Gastroesophageal sphincter (tissue), 4 donors: ENCODE measurements at regions not wholly inside any gene's neighbourhood (a gene's known extent, or its start where the extent isn't known, plus 50 kb on each side); places are given as distances from the start of the nearest gene placed in this dataset.

Source experiments
- ATAC-seq: fragments of 150-250 bp; one replicate; pipeline ENCODE4 v1.9.1; 2016; ENCODE audit warnings: mild to moderate bottlenecking, moderate library complexity
- H3K27ac ChIP-seq, 4 donors: fragments of 200-600 bp; sonication (generic) in 3 of 4; 1 replicate in 3 of 4; 2 replicates in 1 of 4; pipeline ENCODE4 v1.5.1; 2016 to 2019
- H3K27me3 ChIP-seq: fragments of 200-600 bp; sonication (generic); one replicate; pipeline ENCODE4 v1.5.1; 2019
- H3K36me3 ChIP-seq, 2 donors: fragments of 200-600 bp; sonication (generic); one replicate each; pipeline ENCODE4 v1.5.1; 2019; ENCODE audit warnings: control low read depth in 1 of 2
- H3K4me1 ChIP-seq, 3 donors: fragments of 200-600 bp; sonication (generic); 1 replicate in 2 of 3; 2 replicates in 1 of 3; pipeline ENCODE4 v1.5.1; 2016 to 2019; ENCODE audit warnings: control low read depth in 2 of 3
- H3K4me3 ChIP-seq, 2 donors: fragments of 200-600 bp; sonication (generic); one replicate each; pipeline ENCODE4 v1.5.1; 2019; ENCODE audit warnings: mild to moderate bottlenecking in 1 of 2, moderate library complexity in 1 of 2
- H3K9me3 ChIP-seq, 3 donors: fragments of 200-600 bp; sonication (generic); one replicate each; pipeline ENCODE4 v1.5.1; 2017 to 2019; ENCODE audit warnings: control low read depth in 2 of 3
- EP300 ChIP-seq: sonication (generic); formaldehyde crosslinking; IDR thresholded peaks from one replicate; pipeline ENCODE4 v1.6.1; 2017; ENCODE audit warnings: antibody characterized with exemption, mild to moderate bottlenecking
- POLR2A ChIP-seq, 2 donors: fragments of 450-650 bp; IDR thresholded peaks; one replicate each; pipeline ENCODE4 v1.6.1; 2017; ENCODE audit warnings: antibody characterized with exemption in 2 of 2, mild to moderate bottlenecking in 2 of 2, moderate library complexity in 1 of 2
- POLR2AphosphoS5 ChIP-seq: sonication (generic); formaldehyde crosslinking; IDR thresholded peaks from one replicate; pipeline ENCODE4 v1.6.1; 2017; ENCODE audit warnings: antibody characterized with exemption
- WGBS, 2 donors: methylation state at CpG; one replicate each; pipeline ENCODE4 v1.1.5; 2018; ENCODE audit warnings: low coverage in 1 of 2; 5-methylcytosine and 5-hydroxymethylcytosine counted together
- TF ChIP-seq, protein P1 (sequence below), 4 experiments: fragments of 200-600 bp in 2 of 4; fragments of 450-650 bp in 2 of 4; sonication (generic) in 1 of 4; IDR thresholded peaks; one replicate each; pipeline ENCODE4 v1.5.1; 2017 to 2019; ENCODE audit warnings: antibody characterized with exemption in 4 of 4, mild to moderate bottlenecking in 2 of 4, moderate library complexity in 2 of 4

DNA sequence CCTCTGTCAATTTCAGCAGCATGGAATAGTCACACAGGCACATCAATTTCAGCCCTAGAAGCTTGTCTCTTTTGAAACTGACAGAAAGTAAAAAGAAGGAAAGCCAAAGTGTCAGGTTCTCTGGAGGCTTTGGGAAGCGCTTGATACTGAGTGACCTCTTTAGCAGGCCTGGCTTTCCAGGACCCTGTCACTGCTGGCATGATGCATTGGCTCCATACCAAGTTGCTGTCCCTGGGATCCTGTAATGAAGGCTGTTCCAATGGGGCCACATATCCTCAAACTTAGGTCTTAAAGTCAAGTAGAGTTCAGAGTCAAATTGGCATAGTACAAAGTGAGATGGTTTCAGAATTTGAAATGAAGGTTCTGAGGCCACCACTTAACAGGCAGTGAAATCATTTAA lies 640.9 kb downstream of the SQOR start:
- Histone ChIP-seq H3K4me3 (no peak overlapping the region), H3K27ac (no peak overlapping the region), H3K9me3 (no peaks in the 10 kb centered on the region), H3K27me3 (no peaks in the 10 kb centered on the region), H3K36me3 (no peaks in the 10 kb centered on the region), H3K4me1 (no peaks in the 10 kb centered on the region)
- TF ChIP-seq, protein P1, sequence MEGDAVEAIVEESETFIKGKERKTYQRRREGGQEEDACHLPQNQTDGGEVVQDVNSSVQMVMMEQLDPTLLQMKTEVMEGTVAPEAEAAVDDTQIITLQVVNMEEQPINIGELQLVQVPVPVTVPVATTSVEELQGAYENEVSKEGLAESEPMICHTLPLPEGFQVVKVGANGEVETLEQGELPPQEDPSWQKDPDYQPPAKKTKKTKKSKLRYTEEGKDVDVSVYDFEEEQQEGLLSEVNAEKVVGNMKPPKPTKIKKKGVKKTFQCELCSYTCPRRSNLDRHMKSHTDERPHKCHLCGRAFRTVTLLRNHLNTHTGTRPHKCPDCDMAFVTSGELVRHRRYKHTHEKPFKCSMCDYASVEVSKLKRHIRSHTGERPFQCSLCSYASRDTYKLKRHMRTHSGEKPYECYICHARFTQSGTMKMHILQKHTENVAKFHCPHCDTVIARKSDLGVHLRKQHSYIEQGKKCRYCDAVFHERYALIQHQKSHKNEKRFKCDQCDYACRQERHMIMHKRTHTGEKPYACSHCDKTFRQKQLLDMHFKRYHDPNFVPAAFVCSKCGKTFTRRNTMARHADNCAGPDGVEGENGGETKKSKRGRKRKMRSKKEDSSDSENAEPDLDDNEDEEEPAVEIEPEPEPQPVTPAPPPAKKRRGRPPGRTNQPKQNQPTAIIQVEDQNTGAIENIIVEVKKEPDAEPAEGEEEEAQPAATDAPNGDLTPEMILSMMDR (IDR thresholded peaks at IDR 0.05) = no peak
- no peak for TF ChIP-seq EP300
- no peak for TF ChIP-seq POLR2A (IDR thresholded peaks at IDR 0.05)
- TF ChIP-seq POLR2AphosphoS5 = no peak
- no peak for ATAC-seq
- 50 to 100% methylated on average over 1 of the region's 1 CpG for WGBS, 2 donors

DNA sequence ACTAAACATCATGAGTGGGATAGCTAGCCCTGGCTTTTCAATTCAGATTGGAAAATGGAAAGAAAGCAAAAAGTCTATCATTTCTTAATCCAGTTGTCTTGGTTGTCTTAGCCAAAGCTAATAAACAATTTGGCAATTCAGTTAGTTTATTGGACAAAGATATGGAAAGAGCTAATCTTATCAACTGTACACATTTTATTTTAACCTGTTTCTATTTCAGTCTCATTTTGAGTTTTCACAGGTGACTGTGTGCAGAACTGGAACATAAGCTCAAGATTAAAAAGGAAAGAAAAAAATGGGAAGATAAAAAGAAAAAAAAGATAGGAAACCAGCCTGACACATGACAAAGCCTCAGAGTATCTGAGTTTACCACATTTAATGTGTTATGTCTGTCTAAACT lies 642.6 kb downstream of the SQOR start:
- no peak for ATAC-seq
- no peaks in the 10 kb centered on the region for H3K4me1 ChIP-seq
- TF ChIP-seq, protein P1 (IDR thresholded peaks at IDR 0.05) = no peak
- TF ChIP-seq EP300 (no peak), POLR2A (IDR thresholded peaks at IDR 0.05) (no peak), POLR2AphosphoS5 (no peak)
- no peaks in the 10 kb centered on the region for H3K27me3 ChIP-seq
- no peaks in the 10 kb centered on the region for H3K36me3 ChIP-seq
- H3K27ac ChIP-seq = no peak overlapping the region
- H3K9me3 ChIP-seq = no peaks in the 10 kb centered on the region
- H3K4me3 ChIP-seq = no peak overlapping the region

DNA sequence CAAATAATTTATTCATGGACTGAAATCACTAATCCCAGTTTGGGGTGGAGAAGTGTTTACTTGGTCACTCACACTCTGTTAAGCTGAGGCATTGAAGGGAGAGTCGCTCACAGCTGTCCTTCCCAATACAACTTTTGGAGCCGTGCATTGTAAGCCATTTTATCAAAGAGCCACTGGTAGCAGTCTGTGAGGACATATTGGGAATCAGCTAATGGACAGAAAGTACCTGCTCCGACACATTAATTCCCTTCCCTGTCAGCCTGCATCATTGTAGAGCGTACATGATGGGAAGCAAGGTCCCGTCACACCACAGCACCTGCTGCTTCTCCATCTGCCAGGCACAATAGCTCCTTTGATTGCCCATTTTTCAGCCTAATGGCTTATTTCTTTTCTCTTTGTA lies 643.2 kb downstream of the SQOR start:
- TF ChIP-seq EP300 = no peak
- ATAC-seq = no peak
- Histone ChIP-seq H3K4me3 (no peak overlapping the region), H3K27ac (no peak overlapping the region), H3K27me3 (no peaks in the 10 kb centered on the region), H3K9me3 (no peaks in the 10 kb centered on the region), H3K4me1 (no peaks in the 10 kb centered on the region), H3K36me3 (no peaks in the 10 kb centered on the region)
- WGBS, 2 donors = 26 to 51% methylated on average over 4 to 5 of the region's 5 CpGs

DNA sequence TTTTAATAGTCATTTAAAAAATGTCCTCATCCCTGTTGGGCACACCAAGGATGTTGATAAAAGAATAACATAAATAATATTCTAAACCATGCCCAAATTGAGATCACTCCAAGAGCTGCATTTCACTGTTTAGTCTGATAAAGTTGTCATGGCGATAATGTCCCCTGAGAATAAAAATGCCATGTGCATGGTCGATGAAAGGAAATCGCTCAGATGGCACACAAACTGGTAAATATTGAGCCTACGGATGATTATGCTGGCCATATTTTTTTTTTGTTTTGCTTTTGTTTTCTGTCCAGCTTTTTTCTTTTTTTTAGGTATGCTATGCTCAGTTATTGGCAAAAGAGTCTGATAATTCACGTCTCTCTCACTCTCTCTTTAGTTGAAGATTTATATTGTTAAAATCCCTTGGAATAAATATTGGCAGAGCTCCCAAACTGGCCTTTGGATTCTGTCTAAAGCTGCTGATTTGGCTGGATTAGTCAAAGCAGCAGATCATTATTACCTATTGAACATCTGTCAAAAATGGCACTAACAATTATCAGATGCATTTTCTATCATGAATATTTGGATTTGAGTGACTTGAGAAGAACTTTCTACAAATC lies 643.8 kb downstream of the SQOR start:
- no peaks in the 10 kb centered on the region for H3K4me1 ChIP-seq
- no peaks in the 10 kb centered on the region for H3K27me3 ChIP-seq
- 32 to 34% methylated on average over 5 of the region's 5 CpGs for WGBS, 2 donors
- TF ChIP-seq POLR2A (IDR thresholded peaks at IDR 0.05) = no peak
- TF ChIP-seq, protein P1 (IDR thresholded peaks at IDR 0.05) = no peak
- no peak for TF ChIP-seq POLR2AphosphoS5
- TF ChIP-seq EP300 = no peak
- ATAC-seq = no peak
- no peaks in the 10 kb centered on the region for H3K9me3 ChIP-seq
- no peaks in the 10 kb centered on the region for H3K36me3 ChIP-seq
- H3K27ac ChIP-seq = no peak overlapping the region
- H3K4me3 ChIP-seq = no peak overlapping the region

DNA sequence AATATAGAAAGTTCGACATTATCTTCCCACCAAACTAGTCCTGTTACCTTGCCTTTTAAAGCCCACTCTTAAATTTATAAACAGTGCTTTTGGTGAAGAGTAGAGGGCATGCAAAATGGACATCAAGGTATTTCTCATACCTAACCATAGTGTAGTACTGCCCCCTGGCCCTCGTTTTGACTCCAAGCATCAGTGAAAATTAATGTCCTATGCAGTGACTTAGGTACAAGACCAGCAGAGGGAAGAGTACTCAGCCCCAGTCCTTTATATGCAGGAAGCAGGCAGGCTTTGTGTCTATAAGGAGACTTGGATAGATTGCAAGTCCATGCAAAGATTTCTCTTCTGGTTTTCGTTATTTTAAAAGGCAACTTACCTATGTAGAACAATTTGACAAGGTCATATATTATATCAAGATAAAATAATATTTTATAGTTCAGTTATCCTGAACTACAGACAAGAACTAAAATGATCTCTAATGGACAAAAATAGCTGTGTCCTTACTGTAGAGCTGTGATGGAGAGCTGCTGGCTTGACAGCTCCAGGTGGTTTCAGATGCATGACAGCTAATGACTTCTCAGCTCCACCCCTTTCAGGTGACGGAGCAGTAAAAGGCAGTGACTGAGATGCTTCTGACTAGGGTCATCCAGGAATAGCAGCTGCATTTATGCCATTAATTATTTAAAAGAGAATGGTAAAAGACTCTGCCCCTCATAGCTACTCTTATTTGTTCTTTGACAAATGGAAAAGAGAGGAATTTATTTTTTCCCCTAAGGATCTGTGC lies 646.1 kb downstream of the SQOR start:
- Histone ChIP-seq H3K9me3 (no peaks in the 10 kb centered on the region), H3K36me3 (no peaks in the 10 kb centered on the region), H3K4me3 (no peak overlapping the region), H3K27me3 (no peaks in the 10 kb centered on the region), H3K4me1 (no peaks in the 10 kb centered on the region), H3K27ac (no peak overlapping the region)
- TF ChIP-seq POLR2A (IDR thresholded peaks at IDR 0.05) (no peak), POLR2AphosphoS5 (no peak), EP300 (no peak)
- TF ChIP-seq, protein P1 (IDR thresholded peaks at IDR 0.05) = no peak
- WGBS, 2 donors = 44 to 46% methylated on average over 4 of the region's 4 CpGs
- ATAC-seq = no peak
